Upper lobe of left lung (tissue), 4 donors: ENCODE measurements at regions not wholly inside any gene's neighbourhood (a gene's known extent, or its start where the extent isn't known, plus 50 kb on each side); places are given as distances from the start of the nearest gene placed in this dataset.

ENCODE experiments used
- EP300 ChIP-seq, 4 donors: sonication (generic); formaldehyde crosslinking; IDR thresholded peaks; one replicate each; pipeline ENCODE4 v1.5.1; 2017; ENCODE audit warnings: antibody characterized with exemption in 4 of 4, control low read depth in 2 of 4
- POLR2A ChIP-seq, 4 donors: fragments of 450-650 bp; IDR thresholded peaks; one replicate each; pipeline ENCODE4 v1.5.1; 2016 to 2017; ENCODE audit warnings: antibody characterized with exemption in 4 of 4, mild to moderate bottlenecking in 2 of 4
- POLR2AphosphoS5 ChIP-seq, 2 donors: sonication (generic); formaldehyde crosslinking; IDR thresholded peaks; one replicate each; pipeline ENCODE4 v1.5.1; 2017; ENCODE audit warnings: antibody characterized with exemption in 2 of 2
- TF ChIP-seq, protein P1 (sequence below), 6 experiments: fragments of 450-650 bp in 4 of 6; fragments of 200-600 bp in 2 of 6; sonication (generic) in 2 of 6; IDR thresholded peaks; one replicate each; pipeline ENCODE4 v1.5.1; 2016 to 2019; ENCODE audit warnings: antibody characterized with exemption in 6 of 6

- TF ChIP-seq POLR2A (IDR thresholded peaks at IDR 0.05): no peak
- TF ChIP-seq, protein P1, sequence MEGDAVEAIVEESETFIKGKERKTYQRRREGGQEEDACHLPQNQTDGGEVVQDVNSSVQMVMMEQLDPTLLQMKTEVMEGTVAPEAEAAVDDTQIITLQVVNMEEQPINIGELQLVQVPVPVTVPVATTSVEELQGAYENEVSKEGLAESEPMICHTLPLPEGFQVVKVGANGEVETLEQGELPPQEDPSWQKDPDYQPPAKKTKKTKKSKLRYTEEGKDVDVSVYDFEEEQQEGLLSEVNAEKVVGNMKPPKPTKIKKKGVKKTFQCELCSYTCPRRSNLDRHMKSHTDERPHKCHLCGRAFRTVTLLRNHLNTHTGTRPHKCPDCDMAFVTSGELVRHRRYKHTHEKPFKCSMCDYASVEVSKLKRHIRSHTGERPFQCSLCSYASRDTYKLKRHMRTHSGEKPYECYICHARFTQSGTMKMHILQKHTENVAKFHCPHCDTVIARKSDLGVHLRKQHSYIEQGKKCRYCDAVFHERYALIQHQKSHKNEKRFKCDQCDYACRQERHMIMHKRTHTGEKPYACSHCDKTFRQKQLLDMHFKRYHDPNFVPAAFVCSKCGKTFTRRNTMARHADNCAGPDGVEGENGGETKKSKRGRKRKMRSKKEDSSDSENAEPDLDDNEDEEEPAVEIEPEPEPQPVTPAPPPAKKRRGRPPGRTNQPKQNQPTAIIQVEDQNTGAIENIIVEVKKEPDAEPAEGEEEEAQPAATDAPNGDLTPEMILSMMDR (IDR thresholded peaks at IDR 0.05): no peak
- no peak for TF ChIP-seq POLR2AphosphoS5 (IDR thresholded peaks at IDR 0.05)
- no peak for TF ChIP-seq EP300 (IDR thresholded peaks at IDR 0.05)
These were observed 185.6 kb downstream of the TOMM20 start for GRCh38 chr1:234942879-234943506.
